ENCODE measurements at regions not wholly inside any gene's neighbourhood (a gene's known extent, or its start where the extent isn't known, plus 50 kb on each side); places are given as distances from the start of the nearest gene placed in this dataset.

- no peak overlapping the region for H2BK12ac ChIP-seq (ENCODE audit: low read length in 2 of 2)
- no peak overlapping the region for H4K91ac ChIP-seq (ENCODE audit: low read length)
- H2BK5ac ChIP-seq (ENCODE audit: low read depth, low read length, poor library complexity, severe bottlenecking): peak overlapping the region; percentile 4
- no peak overlapping the region for H2AFZ ChIP-seq (ENCODE audit: low read depth, low read length)
- H2BK120ac ChIP-seq (ENCODE audit: low read depth, low read length): no peak overlapping the region
- 100% methylated on average over 1 of the region's 4 CpGs for WGBS
- peaks cover 0 to 33% of the 10 kb centered on the region in 2 experiments for H3K27me3 ChIP-seq (ENCODE audit: control insufficient read depth in 1 of 2, insufficient read depth in 1 of 2, low read length in 2 of 2)
- H3K36me3 ChIP-seq (ENCODE audit: control insufficient read depth in 1 of 2, insufficient read depth in 2 of 2, low read depth in 1 of 2, low read length in 2 of 2): no peaks in the 10 kb centered on the region
- H3K4me1 ChIP-seq (ENCODE audit: control insufficient read depth, insufficient read depth, low read depth, low read length): peaks cover 27% of the 10 kb centered on the region
- H3K9ac ChIP-seq (ENCODE audit: low read length): no peak overlapping the region
- peak; percentile 11 for DNase-seq
- H3K18ac ChIP-seq (ENCODE audit: low read depth in 1 of 2, low read length in 2 of 2): no peak overlapping the region
- H4K8ac ChIP-seq (ENCODE audit: low read length): no peak overlapping the region
- no peak overlapping the region for H3K4me3 ChIP-seq (ENCODE audit: insufficient read depth in 1 of 2, low read depth in 1 of 2, low read length in 2 of 2)
- H2BK15ac ChIP-seq (ENCODE audit: low read depth, poor library complexity, severe bottlenecking): no peak overlapping the region
- no peak overlapping the region for H3K4ac ChIP-seq (ENCODE audit: low read depth in 1 of 2, low read length in 2 of 2)
- H3K23ac ChIP-seq (ENCODE audit: low read length in 2 of 2): no peak overlapping the region
- H3K27ac ChIP-seq (ENCODE audit: low read length, poor library complexity, severe bottlenecking): peak overlapping the region; percentile 40
- H2AK5ac ChIP-seq (ENCODE audit: low read length, severe bottlenecking): no peak overlapping the region
- H3K4me2 ChIP-seq (ENCODE audit: low read length, poor library complexity, severe bottlenecking): no peak overlapping the region
- no peaks in the 10 kb centered on the region for H3K79me1 ChIP-seq (replicated peaks; ENCODE audit: low read length, poor library complexity, severe bottlenecking)
- no peak overlapping the region for H3K14ac ChIP-seq (ENCODE audit: low read length in 2 of 2)
- no peaks in the 10 kb centered on the region for H3K9me3 ChIP-seq (ENCODE audit: control insufficient read depth, low read length)
These were observed 153.9 kb upstream of the PFKP start for GRCh38 chr10:2913474-2913873.

GRCh38 chr10:2910656-2911055 is 156.7 kb upstream of the PFKP start:
- no peak overlapping the region for H2BK12ac ChIP-seq (ENCODE audit: low read length in 2 of 2)
- H3K4me1 ChIP-seq (ENCODE audit: control insufficient read depth, insufficient read depth, low read depth, low read length): peaks cover 17% of the 10 kb centered on the region
- H3K4me3 ChIP-seq (ENCODE audit: insufficient read depth in 1 of 2, low read depth in 1 of 2, low read length in 2 of 2): no peak overlapping the region
- H3K27me3 ChIP-seq (ENCODE audit: control insufficient read depth in 1 of 2, insufficient read depth in 1 of 2, low read length in 2 of 2): peaks cover 4 to 43% of the 10 kb centered on the region in 2 experiments
- no peak overlapping the region for H3K9ac ChIP-seq (ENCODE audit: low read length)
- no peak overlapping the region for H2AK5ac ChIP-seq (ENCODE audit: low read length, severe bottlenecking)
- H3K18ac ChIP-seq (ENCODE audit: low read depth in 1 of 2, low read length in 2 of 2): no peak overlapping the region
- H3K23ac ChIP-seq (ENCODE audit: low read length in 2 of 2): no peak overlapping the region
- no peaks in the 10 kb centered on the region for H3K79me1 ChIP-seq (replicated peaks; ENCODE audit: low read length, poor library complexity, severe bottlenecking)
- no peak for DNase-seq
- WGBS: 63% methylated on average over 3 of the region's 3 CpGs
- no peak overlapping the region for H2AFZ ChIP-seq (ENCODE audit: low read depth, low read length)
- no peak overlapping the region for H2BK15ac ChIP-seq (ENCODE audit: low read depth, poor library complexity, severe bottlenecking)
- H4K91ac ChIP-seq (ENCODE audit: low read length): no peak overlapping the region
- no peak overlapping the region for H3K14ac ChIP-seq (ENCODE audit: low read length in 2 of 2)
- no peak overlapping the region for H3K27ac ChIP-seq (ENCODE audit: low read length, poor library complexity, severe bottlenecking)
- H4K8ac ChIP-seq (ENCODE audit: low read length): no peak overlapping the region
- no peak overlapping the region for H3K4ac ChIP-seq (ENCODE audit: low read depth in 1 of 2, low read length in 2 of 2)
- no peak overlapping the region for H2BK120ac ChIP-seq (ENCODE audit: low read depth, low read length)
- no peaks in the 10 kb centered on the region for H3K36me3 ChIP-seq (ENCODE audit: control insufficient read depth in 1 of 2, insufficient read depth in 2 of 2, low read depth in 1 of 2, low read length in 2 of 2)
- H3K9me3 ChIP-seq (ENCODE audit: control insufficient read depth, low read length): no peaks in the 10 kb centered on the region
- H2BK5ac ChIP-seq (ENCODE audit: low read depth, low read length, poor library complexity, severe bottlenecking): no peak overlapping the region
- no peak overlapping the region for H3K4me2 ChIP-seq (ENCODE audit: low read length, poor library complexity, severe bottlenecking)

GRCh38 chr10:2909921-2910320 is 157.4 kb upstream of the PFKP start:
- H2AFZ ChIP-seq (ENCODE audit: low read depth, low read length): no peak overlapping the region
- no peak overlapping the region for H3K4me2 ChIP-seq (ENCODE audit: low read length, poor library complexity, severe bottlenecking)
- H3K36me3 ChIP-seq (ENCODE audit: control insufficient read depth in 1 of 2, insufficient read depth in 2 of 2, low read depth in 1 of 2, low read length in 2 of 2): no peaks in the 10 kb centered on the region
- H4K91ac ChIP-seq (ENCODE audit: low read length): no peak overlapping the region
- H3K4me1 ChIP-seq (ENCODE audit: control insufficient read depth, insufficient read depth, low read depth, low read length): peaks cover 9% of the 10 kb centered on the region
- no peak overlapping the region for H3K23ac ChIP-seq (ENCODE audit: low read length in 2 of 2)
- H2BK12ac ChIP-seq (ENCODE audit: low read length in 2 of 2): no peak overlapping the region
- no peaks in the 10 kb centered on the region for H3K9me3 ChIP-seq (ENCODE audit: control insufficient read depth, low read length)
- H3K4me3 ChIP-seq (ENCODE audit: insufficient read depth in 1 of 2, low read depth in 1 of 2, low read length in 2 of 2): no peak overlapping the region
- H2BK15ac ChIP-seq (ENCODE audit: low read depth, poor library complexity, severe bottlenecking): no peak overlapping the region
- WGBS: 92% methylated on average over 5 of the region's 5 CpGs
- no peak overlapping the region for H3K14ac ChIP-seq (ENCODE audit: low read length in 2 of 2)
- no peak overlapping the region for H3K27ac ChIP-seq (ENCODE audit: low read length, poor library complexity, severe bottlenecking)
- H2AK5ac ChIP-seq (ENCODE audit: low read length, severe bottlenecking): no peak overlapping the region
- no peak overlapping the region for H2BK120ac ChIP-seq (ENCODE audit: low read depth, low read length)
- no peak for DNase-seq
- no peak overlapping the region for H4K8ac ChIP-seq (ENCODE audit: low read length)
- H3K27me3 ChIP-seq (ENCODE audit: control insufficient read depth in 1 of 2, insufficient read depth in 1 of 2, low read length in 2 of 2): peaks cover 4 to 47% of the 10 kb centered on the region in 2 experiments
- H3K79me1 ChIP-seq (replicated peaks; ENCODE audit: low read length, poor library complexity, severe bottlenecking): no peaks in the 10 kb centered on the region
- H2BK5ac ChIP-seq (ENCODE audit: low read depth, low read length, poor library complexity, severe bottlenecking): no peak overlapping the region
- H3K18ac ChIP-seq (ENCODE audit: low read depth in 1 of 2, low read length in 2 of 2): no peak overlapping the region
- H3K9ac ChIP-seq (ENCODE audit: low read length): no peak overlapping the region
- no peak overlapping the region for H3K4ac ChIP-seq (ENCODE audit: low read depth in 1 of 2, low read length in 2 of 2)

- no peak overlapping the region for H3K18ac ChIP-seq (ENCODE audit: low read depth in 1 of 2, low read length in 2 of 2)
- H3K27ac ChIP-seq (ENCODE audit: low read length, poor library complexity, severe bottlenecking): no peak overlapping the region
- H2AK5ac ChIP-seq (ENCODE audit: low read length, severe bottlenecking): no peak overlapping the region
- no peak overlapping the region for H2AFZ ChIP-seq (ENCODE audit: low read depth, low read length)
- no peak overlapping the region for H4K91ac ChIP-seq (ENCODE audit: low read length)
- H2BK15ac ChIP-seq (ENCODE audit: low read depth, poor library complexity, severe bottlenecking): no peak overlapping the region
- H3K9me3 ChIP-seq (ENCODE audit: control insufficient read depth, low read length): no peaks in the 10 kb centered on the region
- no peak overlapping the region for H4K8ac ChIP-seq (ENCODE audit: low read length)
- peaks cover 8% of the 10 kb centered on the region for H3K4me1 ChIP-seq (ENCODE audit: control insufficient read depth, insufficient read depth, low read depth, low read length)
- 86% methylated on average over 18 of the region's 19 CpGs for WGBS
- H3K4me3 ChIP-seq (ENCODE audit: insufficient read depth in 1 of 2, low read depth in 1 of 2, low read length in 2 of 2): no peak overlapping the region
- DNase-seq: no peak
- no peak overlapping the region for H2BK12ac ChIP-seq (ENCODE audit: low read length in 2 of 2)
- no peak overlapping the region for H3K4me2 ChIP-seq (ENCODE audit: low read length, poor library complexity, severe bottlenecking)
- no peak overlapping the region for H3K4ac ChIP-seq (ENCODE audit: low read depth in 1 of 2, low read length in 2 of 2)
- H3K27me3 ChIP-seq (ENCODE audit: control insufficient read depth in 1 of 2, insufficient read depth in 1 of 2, low read length in 2 of 2): peaks cover 7 to 55% of the 10 kb centered on the region in 2 experiments
- no peak overlapping the region for H3K14ac ChIP-seq (ENCODE audit: low read length in 2 of 2)
- no peak overlapping the region for H3K23ac ChIP-seq (ENCODE audit: low read length in 2 of 2)
- no peaks in the 10 kb centered on the region for H3K36me3 ChIP-seq (ENCODE audit: control insufficient read depth in 1 of 2, insufficient read depth in 2 of 2, low read depth in 1 of 2, low read length in 2 of 2)
- H2BK120ac ChIP-seq (ENCODE audit: low read depth, low read length): no peak overlapping the region
- H3K9ac ChIP-seq (ENCODE audit: low read length): no peak overlapping the region
- H3K79me1 ChIP-seq (replicated peaks; ENCODE audit: low read length, poor library complexity, severe bottlenecking): no peaks in the 10 kb centered on the region
- H2BK5ac ChIP-seq (ENCODE audit: low read depth, low read length, poor library complexity, severe bottlenecking): no peak overlapping the region
These were observed 158.3 kb upstream of the PFKP start for GRCh38 chr10:2908851-2909630.

Measured in mesenchymal stem cell (in vitro differentiated cells and primary cell).